ENCODE measurements at regions not wholly inside any gene's neighbourhood (a gene's known extent, or its start where the extent isn't known, plus 50 kb on each side); places are given as distances from the start of the nearest gene placed in this dataset.

DNA sequence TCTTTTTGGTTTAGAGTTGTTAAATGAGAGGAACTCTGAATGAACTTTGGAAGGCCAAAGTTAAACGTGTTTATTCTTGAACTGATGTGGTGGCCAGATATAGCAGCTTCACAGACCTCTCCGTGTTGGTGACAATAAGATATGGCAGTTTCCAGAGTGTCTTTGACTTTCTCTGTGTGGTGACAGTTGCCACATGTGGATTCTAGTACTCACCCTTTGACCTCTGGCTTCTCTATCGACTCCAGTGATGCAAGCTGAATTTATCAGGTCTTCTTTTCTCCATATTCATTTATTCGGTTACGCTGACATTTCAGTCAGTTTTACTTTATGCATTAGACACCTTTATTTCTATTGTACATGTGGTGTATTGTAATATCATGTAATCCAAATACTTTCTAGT is 1469.5 kb downstream of the SLITRK1 start:
- ATAC-seq (ENCODE audit: low FRiP score) (no peak), DNase-seq (ENCODE audit: low spot score) (no peak)
- TF ChIP-seq, protein P1, sequence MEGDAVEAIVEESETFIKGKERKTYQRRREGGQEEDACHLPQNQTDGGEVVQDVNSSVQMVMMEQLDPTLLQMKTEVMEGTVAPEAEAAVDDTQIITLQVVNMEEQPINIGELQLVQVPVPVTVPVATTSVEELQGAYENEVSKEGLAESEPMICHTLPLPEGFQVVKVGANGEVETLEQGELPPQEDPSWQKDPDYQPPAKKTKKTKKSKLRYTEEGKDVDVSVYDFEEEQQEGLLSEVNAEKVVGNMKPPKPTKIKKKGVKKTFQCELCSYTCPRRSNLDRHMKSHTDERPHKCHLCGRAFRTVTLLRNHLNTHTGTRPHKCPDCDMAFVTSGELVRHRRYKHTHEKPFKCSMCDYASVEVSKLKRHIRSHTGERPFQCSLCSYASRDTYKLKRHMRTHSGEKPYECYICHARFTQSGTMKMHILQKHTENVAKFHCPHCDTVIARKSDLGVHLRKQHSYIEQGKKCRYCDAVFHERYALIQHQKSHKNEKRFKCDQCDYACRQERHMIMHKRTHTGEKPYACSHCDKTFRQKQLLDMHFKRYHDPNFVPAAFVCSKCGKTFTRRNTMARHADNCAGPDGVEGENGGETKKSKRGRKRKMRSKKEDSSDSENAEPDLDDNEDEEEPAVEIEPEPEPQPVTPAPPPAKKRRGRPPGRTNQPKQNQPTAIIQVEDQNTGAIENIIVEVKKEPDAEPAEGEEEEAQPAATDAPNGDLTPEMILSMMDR (IDR thresholded peaks at IDR 0.05): no peak

DNA sequence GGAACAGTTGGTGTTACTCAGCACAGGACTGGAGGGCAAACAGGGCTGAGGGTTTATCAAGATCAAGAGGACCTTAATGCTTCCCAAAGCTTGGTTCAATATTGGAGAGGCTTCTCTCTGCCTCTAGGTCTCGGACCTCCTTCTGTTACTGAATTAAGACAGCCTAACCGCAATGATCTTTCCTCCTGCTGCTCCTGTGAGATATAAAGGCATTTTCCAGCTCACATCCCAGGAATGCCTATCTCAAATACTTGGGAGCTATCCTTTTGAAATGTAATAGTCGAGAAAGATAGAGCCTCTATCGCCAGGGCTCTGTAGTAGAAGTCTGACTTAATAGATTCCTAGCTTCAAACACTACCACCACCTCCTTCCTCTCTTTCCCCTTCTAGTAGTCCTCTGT is 1475.0 kb downstream of the SLITRK1 start:
- DNase-seq (ENCODE audit: low spot score): no peak
- TF ChIP-seq, protein P1 (IDR thresholded peaks at IDR 0.05): no peak

DNA sequence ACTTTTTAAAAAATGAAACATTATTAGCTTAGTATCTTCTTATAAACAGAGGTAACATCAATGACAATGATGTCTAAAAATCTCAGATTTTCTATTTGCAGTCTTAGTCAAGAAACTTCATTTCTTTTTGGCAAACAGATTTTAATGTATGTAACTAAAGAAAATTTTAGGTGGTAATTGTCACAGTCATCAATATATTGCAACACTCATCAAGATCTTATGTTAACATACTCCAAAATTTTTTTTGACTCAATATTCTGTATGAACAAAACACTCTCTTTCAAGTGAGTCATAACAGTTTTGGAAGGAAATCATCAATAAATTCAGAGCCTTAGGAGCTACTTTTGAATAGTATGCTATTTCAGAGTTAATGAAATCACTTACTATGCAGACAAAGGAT is 1507.6 kb downstream of the SLITRK1 start:
- ATAC-seq (ENCODE audit: low FRiP score) (no peak), DNase-seq (ENCODE audit: low spot score) (no peak)
- TF ChIP-seq, protein P1 (IDR thresholded peaks at IDR 0.05): no peak

More for the DNA sequence above, 1475.0 kb downstream of the SLITRK1 start:
- no peak for ATAC-seq (ENCODE audit: low FRiP score)

DNA sequence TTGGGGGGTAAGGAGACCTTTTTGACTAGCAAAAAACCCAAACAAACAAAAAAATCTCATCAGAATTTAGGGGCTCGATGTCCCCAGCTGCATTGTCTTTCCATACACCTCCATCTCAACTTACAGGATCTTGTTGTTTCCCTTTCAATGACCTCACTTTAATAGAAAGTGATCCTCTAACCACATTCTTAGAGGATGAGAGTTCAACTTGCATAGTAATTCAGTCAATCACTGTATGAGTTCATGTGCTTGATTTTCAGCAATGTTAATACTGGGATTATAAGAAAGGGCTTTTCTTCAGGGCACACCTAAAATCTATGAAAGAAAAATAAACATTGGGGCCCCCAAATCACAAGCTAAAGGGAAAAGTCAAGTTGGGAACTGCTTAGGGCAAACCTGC is 1512.0 kb downstream of the SLITRK1 start:
- TF ChIP-seq, protein P1 (IDR thresholded peaks at IDR 0.05): no peak
- no peak for ATAC-seq (ENCODE audit: low FRiP score)
- no peak for DNase-seq (ENCODE audit: low spot score)

DNA sequence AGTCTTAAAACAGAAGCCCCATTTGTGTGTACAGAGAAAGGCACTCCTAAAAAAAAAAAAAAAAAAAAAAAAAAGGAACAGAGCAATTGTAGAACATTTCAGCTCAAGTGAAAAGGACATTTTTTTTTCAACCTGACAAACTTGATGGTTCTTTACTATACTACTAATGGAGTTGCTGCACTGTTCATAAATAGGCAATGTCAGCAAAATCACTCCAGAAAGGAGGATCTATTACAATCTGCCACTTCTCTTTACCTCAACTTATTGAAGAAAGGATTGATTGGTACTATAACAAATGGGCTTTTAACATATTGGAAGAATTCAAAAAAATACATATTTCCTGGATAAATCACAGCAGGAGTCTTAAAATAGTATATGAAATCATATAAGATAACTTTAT is 1517.7 kb downstream of the SLITRK1 start:
- ATAC-seq (ENCODE audit: low FRiP score): no peak
- no peak for DNase-seq (ENCODE audit: low spot score)
- TF ChIP-seq, protein P1 (IDR thresholded peaks at IDR 0.05): no peak

DNA sequence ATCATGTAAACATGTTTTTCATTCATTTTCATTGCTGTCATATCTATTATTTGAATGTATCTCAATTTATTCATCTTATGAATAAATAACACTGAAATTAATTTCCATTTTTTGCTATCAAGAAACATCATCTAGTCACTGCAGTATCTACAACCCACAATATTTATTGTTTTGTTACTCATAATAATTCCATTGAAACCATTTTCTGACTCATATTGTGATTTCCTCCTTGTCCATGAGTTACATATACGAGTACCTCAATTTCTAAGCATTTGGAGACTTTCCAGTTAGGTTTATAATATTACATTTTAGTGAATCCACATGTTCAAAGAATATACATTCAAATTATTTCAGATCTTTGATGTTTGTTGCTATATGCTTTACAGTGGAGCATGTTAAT is 1524.0 kb downstream of the SLITRK1 start:
- DNase-seq (ENCODE audit: low spot score) (no peak), ATAC-seq (ENCODE audit: low FRiP score) (no peak)
- TF ChIP-seq, protein P1 (IDR thresholded peaks at IDR 0.05): no peak

DNA sequence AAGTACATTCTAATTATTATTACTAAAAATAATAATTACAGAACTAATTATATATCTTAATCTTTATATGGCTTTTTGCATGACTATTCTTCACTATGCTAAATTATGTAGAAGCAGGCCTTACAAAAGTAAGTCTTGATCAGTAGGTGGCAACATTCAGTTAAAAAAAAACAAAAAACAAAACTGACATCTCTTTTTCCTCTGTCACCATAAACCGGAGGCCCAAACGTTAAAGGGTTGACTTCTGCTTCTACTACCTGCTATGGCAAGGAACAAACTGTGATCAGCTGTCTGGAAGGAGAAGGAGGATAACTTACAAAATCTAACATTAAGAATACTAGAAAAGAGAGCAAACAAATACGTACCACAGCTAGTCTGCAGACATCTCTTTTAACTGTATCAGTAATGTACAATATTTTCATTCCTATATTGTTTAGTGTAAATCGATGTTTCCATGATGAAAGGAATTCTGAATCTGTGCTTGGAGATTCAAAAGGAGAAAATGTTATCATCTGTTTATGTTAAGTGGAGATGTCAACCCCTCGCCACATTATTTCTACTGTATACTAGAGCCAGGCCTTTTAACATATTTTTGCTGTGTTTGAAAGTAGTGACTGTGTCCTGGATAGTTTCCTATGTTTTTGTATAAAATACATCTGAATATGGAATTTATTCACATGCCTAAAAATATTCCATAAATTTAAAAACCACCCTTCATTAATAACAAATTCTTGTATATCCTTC is 1525.4 kb downstream of the SLITRK1 start:
- ATAC-seq (ENCODE audit: low FRiP score) (no peak), DNase-seq (ENCODE audit: low spot score) (no peak)
- TF ChIP-seq, protein P1 (IDR thresholded peaks at IDR 0.05): no peak

All from omental fat pad (tissue), 3 donors.